ENCODE measurements at regions not wholly inside any gene's neighbourhood (a gene's known extent, or its start where the extent isn't known, plus 50 kb on each side); places are given as distances from the start of the nearest gene placed in this dataset.

GRCh38 chr5:82649943-82650342, 371.8 kb upstream of the RPS23 start:
- Histone ChIP-seq H3K36me3 (ENCODE audit: insufficient read depth, low read length) (no peaks in the 10 kb centered on the region), H3K9me2 (ENCODE audit: insufficient read depth, low read length) (no peaks in the 10 kb centered on the region), H3K4me2 (ENCODE audit: low read length) (no peak overlapping the region), H4K20me1 (ENCODE audit: insufficient read depth, low read length) (no peaks in the 10 kb centered on the region), H3K79me2 (ENCODE audit: insufficient read depth, low read depth, low read length) (no peaks in the 10 kb centered on the region), H3K27ac (ENCODE audit: low read depth, low read length, poor library complexity, severe bottlenecking) (no peak overlapping the region), H2AFZ (ENCODE audit: low read length) (no peak overlapping the region), H3K4me1 (ENCODE audit: insufficient read depth, low read length, poor library complexity, severe bottlenecking) (no peaks in the 10 kb centered on the region), H3K4me3 (ENCODE audit: low read depth, low read length, poor library complexity, severe bottlenecking) (no peak overlapping the region), H3K9me3 (ENCODE audit: low read length) (no peaks in the 10 kb centered on the region)
- intact Hi-C loops (cut with micrococcal nuclease; ENCODE audit: unreplicated experiment): loop anchor here (10.0 kb wide), 1 partner anchor 915 kb away; no protein-coding TSS in a partner anchor
- TF ChIP-seq EZH2phosphoT487 (IDR thresholded peaks at IDR 0.05; ENCODE audit: borderline replicate concordance, low read depth, low read length) (no peak), CTCF (conservative IDR thresholded peaks at IDR 0.05; ENCODE audit: low read length) (no peak)
- POLR2A ChIA-PET: no interaction called here
- CTCF ChIA-PET (ENCODE audit: unreplicated experiment): no interaction called here
- no TSS peak for BruUV-seq (replicated peaks)
- DNase-seq (ENCODE audit: low spot score): no peak

- TF ChIP-seq EZH2phosphoT487 (IDR thresholded peaks at IDR 0.05; ENCODE audit: borderline replicate concordance, low read depth, low read length): no peak
- Histone ChIP-seq H3K4me3 (ENCODE audit: low read depth, low read length, poor library complexity, severe bottlenecking) (no peak overlapping the region), H3K27ac (ENCODE audit: low read depth, low read length, poor library complexity, severe bottlenecking) (no peak overlapping the region), H3K36me3 (ENCODE audit: insufficient read depth, low read length) (no peaks in the 10 kb centered on the region), H3K79me2 (ENCODE audit: insufficient read depth, low read depth, low read length) (no peaks in the 10 kb centered on the region), H3K9me3 (ENCODE audit: low read length) (no peaks in the 10 kb centered on the region), H3K9me2 (ENCODE audit: insufficient read depth, low read length) (no peaks in the 10 kb centered on the region), H3K4me2 (ENCODE audit: low read length) (no peak overlapping the region), H3K4me1 (ENCODE audit: insufficient read depth, low read length, poor library complexity, severe bottlenecking) (no peaks in the 10 kb centered on the region), H2AFZ (ENCODE audit: low read length) (no peak overlapping the region), H4K20me1 (ENCODE audit: insufficient read depth, low read length) (no peaks in the 10 kb centered on the region)
- POLR2A ChIA-PET: no interaction called here
- no TSS peak for BruUV-seq (replicated peaks)
- intact Hi-C loops (cut with micrococcal nuclease; ENCODE audit: unreplicated experiment): loop anchor here (10.0 kb wide), 1 partner anchor 920 kb away; no protein-coding TSS in a partner anchor
- CTCF ChIA-PET (ENCODE audit: unreplicated experiment): no interaction called here
- no peak for DNase-seq (ENCODE audit: low spot score)
Measured at GRCh38 chr5:82644766-82645165, 366.6 kb upstream of the RPS23 start.

GRCh38 chr5:82644229-82644628, 366.1 kb upstream of the RPS23 start:
- intact Hi-C loops (cut with micrococcal nuclease; ENCODE audit: unreplicated experiment): loop anchor here (10.0 kb wide), 1 partner anchor 921 kb away; no protein-coding TSS in a partner anchor
- TF ChIP-seq CTCF (conservative IDR thresholded peaks at IDR 0.05; ENCODE audit: low read length) (no peak), EZH2phosphoT487 (IDR thresholded peaks at IDR 0.05; ENCODE audit: borderline replicate concordance, low read depth, low read length) (no peak)

More at GRCh38 chr5:82644229-82644628, 366.1 kb upstream of the RPS23 start:
- Histone ChIP-seq H4K20me1 (ENCODE audit: insufficient read depth, low read length) (no peaks in the 10 kb centered on the region), H3K9me2 (ENCODE audit: insufficient read depth, low read length) (no peaks in the 10 kb centered on the region), H3K27ac (ENCODE audit: low read depth, low read length, poor library complexity, severe bottlenecking) (no peak overlapping the region), H3K4me2 (ENCODE audit: low read length) (no peak overlapping the region), H2AFZ (ENCODE audit: low read length) (no peak overlapping the region), H3K9me3 (ENCODE audit: low read length) (no peaks in the 10 kb centered on the region), H3K79me2 (ENCODE audit: insufficient read depth, low read depth, low read length) (no peaks in the 10 kb centered on the region), H3K36me3 (ENCODE audit: insufficient read depth, low read length) (no peaks in the 10 kb centered on the region), H3K4me1 (ENCODE audit: insufficient read depth, low read length, poor library complexity, severe bottlenecking) (no peaks in the 10 kb centered on the region), H3K4me3 (ENCODE audit: low read depth, low read length, poor library complexity, severe bottlenecking) (no peak overlapping the region)
- ChIA-PET POLR2A (no interaction called here), CTCF (ENCODE audit: unreplicated experiment) (no interaction called here)
- no peak for DNase-seq (ENCODE audit: low spot score)
- no TSS peak for BruUV-seq (replicated peaks)
